ENCODE measurements at regions not wholly inside any gene's neighbourhood (a gene's known extent, or its start where the extent isn't known, plus 50 kb on each side); places are given as distances from the start of the nearest gene placed in this dataset.

GRCh38 chr16:22732959-22733358 lies 81.0 kb upstream of the HS3ST2 start:
- no peak for TF ChIP-seq SMC3 (IDR thresholded peaks at IDR 0.05; ENCODE audit: low read depth, low read length)
- TF ChIP-seq POLR2AphosphoS5 (IDR thresholded peaks at IDR 0.05; ENCODE audit: low read depth, low read length): no peak

Measured in SK-N-SH (cell line).